ENCODE measurements at regions not wholly inside any gene's neighbourhood (a gene's known extent, or its start where the extent isn't known, plus 50 kb on each side); places are given as distances from the start of the nearest gene placed in this dataset.

DNA sequence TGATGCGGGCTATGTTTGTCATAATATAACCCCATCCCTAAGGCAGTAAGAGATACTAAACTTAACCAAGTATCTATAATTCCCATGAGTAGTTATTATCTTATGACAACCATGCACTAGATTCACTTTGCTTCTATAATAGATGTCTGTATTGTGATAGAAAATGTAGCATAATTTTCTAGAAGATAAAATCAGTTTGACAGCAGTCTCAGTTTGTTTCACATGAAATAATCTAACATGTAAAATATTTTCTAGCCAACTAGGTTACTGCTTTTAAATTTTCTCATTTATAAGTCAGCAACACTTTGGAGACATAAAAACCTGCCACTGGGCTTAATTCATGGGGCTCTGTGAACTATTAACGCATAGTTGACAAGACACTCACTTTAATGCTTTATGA lies 1410.7 kb upstream of the ATXN8OS start:
- TF ChIP-seq, protein P1, sequence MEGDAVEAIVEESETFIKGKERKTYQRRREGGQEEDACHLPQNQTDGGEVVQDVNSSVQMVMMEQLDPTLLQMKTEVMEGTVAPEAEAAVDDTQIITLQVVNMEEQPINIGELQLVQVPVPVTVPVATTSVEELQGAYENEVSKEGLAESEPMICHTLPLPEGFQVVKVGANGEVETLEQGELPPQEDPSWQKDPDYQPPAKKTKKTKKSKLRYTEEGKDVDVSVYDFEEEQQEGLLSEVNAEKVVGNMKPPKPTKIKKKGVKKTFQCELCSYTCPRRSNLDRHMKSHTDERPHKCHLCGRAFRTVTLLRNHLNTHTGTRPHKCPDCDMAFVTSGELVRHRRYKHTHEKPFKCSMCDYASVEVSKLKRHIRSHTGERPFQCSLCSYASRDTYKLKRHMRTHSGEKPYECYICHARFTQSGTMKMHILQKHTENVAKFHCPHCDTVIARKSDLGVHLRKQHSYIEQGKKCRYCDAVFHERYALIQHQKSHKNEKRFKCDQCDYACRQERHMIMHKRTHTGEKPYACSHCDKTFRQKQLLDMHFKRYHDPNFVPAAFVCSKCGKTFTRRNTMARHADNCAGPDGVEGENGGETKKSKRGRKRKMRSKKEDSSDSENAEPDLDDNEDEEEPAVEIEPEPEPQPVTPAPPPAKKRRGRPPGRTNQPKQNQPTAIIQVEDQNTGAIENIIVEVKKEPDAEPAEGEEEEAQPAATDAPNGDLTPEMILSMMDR (IDR thresholded peaks at IDR 0.05; ENCODE audit: low read length, missing control alignments), result no peak
- H3K4me3 ChIP-seq (replicated peaks; ENCODE audit: low read depth, low read length), result no peak overlapping the region
- no peak for DNase-seq (ENCODE audit: low read depth)

DNA sequence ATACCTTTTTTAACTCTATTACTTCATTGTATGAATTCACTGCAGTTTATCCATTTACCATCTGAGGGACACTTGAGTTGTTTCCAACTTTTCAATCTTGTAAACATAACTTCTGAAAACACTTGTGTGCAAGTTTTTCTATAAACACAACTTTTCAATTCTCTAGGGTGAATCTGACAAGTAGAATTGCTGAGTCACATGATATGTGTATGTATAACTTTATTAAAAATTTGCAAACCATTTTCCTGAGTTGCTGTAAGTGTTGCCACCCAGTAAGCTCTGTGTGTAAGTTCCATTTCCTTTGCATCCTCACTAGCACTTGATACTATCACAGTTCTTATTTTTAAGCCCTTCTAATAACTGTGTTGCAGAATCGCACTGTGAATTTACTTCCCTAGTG lies 1415.6 kb upstream of the ATXN8OS start:
- TF ChIP-seq, protein P1 (IDR thresholded peaks at IDR 0.05; ENCODE audit: low read length, missing control alignments), result no peak
- no peak overlapping the region for H3K4me3 ChIP-seq (replicated peaks; ENCODE audit: low read depth, low read length)
- no peak for DNase-seq (ENCODE audit: low read depth)

DNA sequence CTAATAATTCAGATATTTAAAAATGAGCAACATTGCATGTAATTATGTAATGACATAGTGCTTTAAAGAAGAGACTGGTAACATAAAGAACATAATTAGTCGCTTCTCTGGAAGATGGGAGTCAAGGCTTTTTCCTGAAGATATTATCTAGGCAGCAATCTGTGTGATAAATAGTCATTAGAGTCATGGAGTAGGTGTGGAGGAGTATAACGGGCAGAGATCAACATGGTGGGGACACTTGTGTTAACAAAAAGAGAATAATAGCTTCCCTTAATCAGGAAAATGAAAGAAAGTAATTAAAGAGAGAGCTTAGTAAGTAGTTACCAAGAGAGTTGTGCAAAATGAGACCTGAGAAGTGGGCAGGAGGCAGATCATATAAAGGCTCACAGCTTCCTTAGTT lies 1417.1 kb upstream of the ATXN8OS start:
- no peak overlapping the region for H3K4me3 ChIP-seq (replicated peaks; ENCODE audit: low read depth, low read length)
- TF ChIP-seq, protein P1 (IDR thresholded peaks at IDR 0.05; ENCODE audit: low read length, missing control alignments), result no peak
- DNase-seq (ENCODE audit: low read depth), result no peak

DNA sequence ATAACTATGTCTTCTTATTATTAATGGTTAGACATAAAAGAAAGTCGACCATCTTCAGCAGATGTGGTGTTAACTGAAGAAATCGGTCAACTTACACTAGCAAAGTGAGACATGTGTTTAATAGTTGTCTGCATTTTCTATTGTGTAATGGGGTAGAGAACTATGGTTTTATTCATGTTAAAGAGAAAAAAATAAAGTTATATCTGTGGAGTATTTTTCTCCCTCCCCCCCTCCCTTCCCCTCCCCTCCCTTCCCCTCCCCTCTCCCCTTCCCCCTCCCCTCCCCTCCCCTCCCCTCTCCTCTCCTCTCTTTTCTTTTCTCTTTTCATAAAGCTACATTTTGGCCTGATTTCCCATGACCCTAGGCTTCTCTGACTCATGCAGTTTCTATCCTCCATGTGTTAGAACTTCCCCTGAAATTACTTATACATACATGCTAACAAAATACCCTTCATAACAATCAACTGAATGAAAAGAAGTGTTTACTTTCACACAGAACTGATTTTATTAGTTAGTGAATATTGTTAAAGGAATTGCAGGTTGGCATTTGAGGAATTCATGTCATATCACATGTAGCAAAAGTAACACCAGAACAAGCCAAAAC lies 1431.0 kb upstream of the ATXN8OS start:
- DNase-seq (ENCODE audit: low read depth), result no peak
- no peak overlapping the region for H3K4me3 ChIP-seq (replicated peaks; ENCODE audit: low read depth, low read length)
- TF ChIP-seq, protein P1 (IDR thresholded peaks at IDR 0.05; ENCODE audit: low read length, missing control alignments), result no peak

DNA sequence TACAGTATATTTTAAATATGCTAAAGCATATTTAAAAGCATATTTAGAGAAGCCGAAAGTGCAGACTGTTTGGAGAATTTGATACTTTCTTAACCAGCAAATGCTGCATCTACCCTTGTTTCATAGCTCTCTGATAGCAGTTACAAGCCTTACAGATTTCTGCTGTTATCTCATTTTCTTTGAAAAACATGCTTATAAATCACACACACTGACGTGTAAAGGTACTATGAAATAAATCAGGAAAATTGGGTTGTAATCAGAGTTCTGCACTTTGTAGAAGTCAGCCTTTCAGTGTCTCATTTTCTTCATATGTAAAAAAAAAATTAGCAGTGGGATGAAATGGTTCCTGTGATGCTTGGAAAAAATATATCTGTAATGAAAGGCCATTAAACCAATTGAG lies 1432.4 kb upstream of the ATXN8OS start:
- TF ChIP-seq, protein P1 (IDR thresholded peaks at IDR 0.05; ENCODE audit: low read length, missing control alignments), result no peak
- no peak overlapping the region for H3K4me3 ChIP-seq (replicated peaks; ENCODE audit: low read depth, low read length)
- no peak for DNase-seq (ENCODE audit: low read depth)

DNA sequence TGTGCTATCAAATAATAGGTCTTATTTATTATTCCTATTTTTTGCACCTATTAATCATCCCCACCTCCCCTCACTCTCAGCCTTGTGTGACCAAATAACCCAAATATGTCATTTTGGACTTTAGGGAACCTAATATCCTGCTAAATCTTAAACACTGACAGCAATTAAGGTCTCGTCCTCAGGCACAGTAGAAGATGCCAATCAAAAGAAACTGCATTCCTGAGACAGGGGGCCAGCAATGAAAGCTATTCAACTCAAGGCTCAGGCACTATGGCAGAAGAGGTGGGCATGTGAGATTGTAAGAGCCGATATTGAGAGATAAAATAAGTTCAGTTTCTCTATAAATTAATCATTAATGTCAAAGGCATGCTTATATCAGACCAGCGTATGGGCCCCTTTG lies 1437.7 kb upstream of the PCDH9 start:
- H3K4me3 ChIP-seq (replicated peaks; ENCODE audit: low read depth, low read length), result no peak overlapping the region
- TF ChIP-seq, protein P1 (IDR thresholded peaks at IDR 0.05; ENCODE audit: low read length, missing control alignments), result no peak
- no peak for DNase-seq (ENCODE audit: low read depth)

DNA sequence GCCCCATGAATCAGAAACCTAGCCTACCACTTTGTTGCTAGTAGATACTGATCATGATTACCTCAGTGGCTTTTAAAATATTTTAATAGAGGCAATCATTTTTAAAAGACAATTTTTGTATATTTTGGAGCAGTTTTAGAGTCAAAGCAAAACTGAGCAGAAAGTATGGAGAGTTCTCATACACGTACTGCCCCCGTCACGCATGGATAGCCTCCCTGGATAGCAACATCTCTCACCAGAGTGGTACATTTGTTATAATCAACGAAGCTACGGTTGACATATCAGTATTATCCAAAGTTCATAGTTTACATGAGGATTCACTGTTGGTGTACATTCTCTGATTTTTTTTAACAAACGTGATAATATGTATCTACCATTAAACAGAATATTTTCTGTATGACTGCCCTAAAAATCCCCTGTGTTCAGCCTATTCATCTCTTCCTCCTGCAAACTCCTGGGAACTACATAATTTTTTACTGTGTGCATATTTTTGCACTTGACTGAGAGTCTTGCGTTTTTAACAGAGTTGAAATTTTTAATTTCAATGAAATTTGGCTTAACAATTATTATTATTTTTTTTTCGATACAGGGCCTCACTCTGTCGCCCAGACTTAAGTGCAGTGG lies 1436.8 kb upstream of the PCDH9 start:
- TF ChIP-seq, protein P1 (IDR thresholded peaks at IDR 0.05; ENCODE audit: low read length, missing control alignments), result no peak
- no peak for DNase-seq (ENCODE audit: low read depth)
- H3K4me3 ChIP-seq (replicated peaks; ENCODE audit: low read depth, low read length), result no peak overlapping the region
